ENCODE measurements at regions not wholly inside any gene's neighbourhood (a gene's known extent, or its start where the extent isn't known, plus 50 kb on each side); places are given as distances from the start of the nearest gene placed in this dataset.

DNA sequence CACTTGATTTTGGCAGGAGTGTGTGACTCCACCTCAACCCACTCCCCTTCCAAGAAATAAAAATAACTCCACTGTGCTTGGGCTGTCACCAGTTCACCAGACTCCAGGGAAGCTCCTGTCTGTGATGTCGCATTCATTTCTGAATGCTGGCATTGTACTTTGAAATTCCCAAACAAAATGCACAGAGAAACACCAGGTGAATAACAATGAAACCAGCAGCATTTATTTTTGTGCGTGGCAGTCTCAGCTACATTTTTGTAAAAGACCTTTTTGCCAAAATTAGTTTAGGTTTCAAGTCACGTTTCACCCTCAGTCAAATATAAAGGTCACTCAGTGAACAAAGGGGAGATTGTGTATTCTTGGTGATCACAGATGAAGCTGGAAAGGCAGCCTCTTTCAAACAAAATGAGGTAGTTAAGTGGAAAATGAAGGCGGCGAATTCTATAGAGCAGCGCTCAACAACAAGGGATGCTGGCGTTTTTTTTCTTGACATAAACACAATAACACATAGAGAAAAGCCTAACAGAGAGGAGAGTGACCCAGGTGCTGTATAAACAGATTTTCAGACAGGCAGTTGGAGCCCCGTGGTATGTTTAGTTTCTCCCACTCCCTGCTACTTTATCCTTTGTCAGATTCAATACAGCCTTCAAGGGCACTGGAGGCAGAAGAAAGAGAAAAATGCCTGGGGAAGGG, 210.3 kb upstream of the GCFC2 start:
- no peak for TF ChIP-seq POLR2A (IDR thresholded peaks at IDR 0.05)
- TF ChIP-seq, protein P1, sequence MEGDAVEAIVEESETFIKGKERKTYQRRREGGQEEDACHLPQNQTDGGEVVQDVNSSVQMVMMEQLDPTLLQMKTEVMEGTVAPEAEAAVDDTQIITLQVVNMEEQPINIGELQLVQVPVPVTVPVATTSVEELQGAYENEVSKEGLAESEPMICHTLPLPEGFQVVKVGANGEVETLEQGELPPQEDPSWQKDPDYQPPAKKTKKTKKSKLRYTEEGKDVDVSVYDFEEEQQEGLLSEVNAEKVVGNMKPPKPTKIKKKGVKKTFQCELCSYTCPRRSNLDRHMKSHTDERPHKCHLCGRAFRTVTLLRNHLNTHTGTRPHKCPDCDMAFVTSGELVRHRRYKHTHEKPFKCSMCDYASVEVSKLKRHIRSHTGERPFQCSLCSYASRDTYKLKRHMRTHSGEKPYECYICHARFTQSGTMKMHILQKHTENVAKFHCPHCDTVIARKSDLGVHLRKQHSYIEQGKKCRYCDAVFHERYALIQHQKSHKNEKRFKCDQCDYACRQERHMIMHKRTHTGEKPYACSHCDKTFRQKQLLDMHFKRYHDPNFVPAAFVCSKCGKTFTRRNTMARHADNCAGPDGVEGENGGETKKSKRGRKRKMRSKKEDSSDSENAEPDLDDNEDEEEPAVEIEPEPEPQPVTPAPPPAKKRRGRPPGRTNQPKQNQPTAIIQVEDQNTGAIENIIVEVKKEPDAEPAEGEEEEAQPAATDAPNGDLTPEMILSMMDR (IDR thresholded peaks at IDR 0.05) = no peak
